ENCODE measurements at regions not wholly inside any gene's neighbourhood (a gene's known extent, or its start where the extent isn't known, plus 50 kb on each side); places are given as distances from the start of the nearest gene placed in this dataset.

- no peak overlapping the region for H3K27ac ChIP-seq
- no peak for TF ChIP-seq ZFX (IDR thresholded peaks at IDR 0.05; ENCODE audit: borderline replicate concordance)
Observed at GRCh38 chr22:47818496-47818895, 1056.0 kb downstream of the TBC1D22A start.

- no peak overlapping the region for H3K27ac ChIP-seq
- TF ChIP-seq ZFX (IDR thresholded peaks at IDR 0.05; ENCODE audit: borderline replicate concordance) (no peak), CTCF (IDR thresholded peaks at IDR 0.05) (no peak)
Observed at GRCh38 chr22:47817380-47817779, 1054.9 kb downstream of the TBC1D22A start.

GRCh38 chr22:47816863-47817210 is 1054.4 kb downstream of the TBC1D22A start:
- H3K27ac ChIP-seq, result no peak overlapping the region

GRCh38 chr22:47816121-47816862 is 1053.8 kb downstream of the TBC1D22A start:
- TF ChIP-seq CTCF (IDR thresholded peaks at IDR 0.05), result no peak
- no peak for TF ChIP-seq ZFX (IDR thresholded peaks at IDR 0.05; ENCODE audit: borderline replicate concordance)
- H3K27ac ChIP-seq, result no peak overlapping the region

More at GRCh38 chr22:47816863-47817210, 1054.4 kb downstream of the TBC1D22A start:
- TF ChIP-seq CTCF (IDR thresholded peaks at IDR 0.05), result no peak
- TF ChIP-seq ZFX (IDR thresholded peaks at IDR 0.05; ENCODE audit: borderline replicate concordance), result no peak

GRCh38 chr22:47814474-47814873 is 1052.0 kb downstream of the TBC1D22A start:
- no peak overlapping the region for H3K27ac ChIP-seq
- TF ChIP-seq CTCF (IDR thresholded peaks at IDR 0.05), result no peak

GRCh38 chr22:47813661-47814060 is 1051.2 kb downstream of the TBC1D22A start:
- H3K27ac ChIP-seq, result no peak overlapping the region
- TF ChIP-seq ZFX (IDR thresholded peaks at IDR 0.05; ENCODE audit: borderline replicate concordance) (no peak), CTCF (IDR thresholded peaks at IDR 0.05) (no peak)

GRCh38 chr22:47811971-47812370 is 1049.5 kb downstream of the TBC1D22A start:
- H3K27ac ChIP-seq, result no peak overlapping the region

More at GRCh38 chr22:47811971-47812370, 1049.5 kb downstream of the TBC1D22A start:
- TF ChIP-seq ZFX (IDR thresholded peaks at IDR 0.05; ENCODE audit: borderline replicate concordance) (no peak), CTCF (IDR thresholded peaks at IDR 0.05) (no peak)
